Loucy (cell line): ENCODE measurements at regions not wholly inside any gene's neighbourhood (a gene's known extent, or its start where the extent isn't known, plus 50 kb on each side); places are given as distances from the start of the nearest gene placed in this dataset.

Source experiments
- H2AFZ ChIP-seq: fragments of 200-600 bp; sonication (generic); 2 replicates; pipeline ENCODE4 v1.6.0; 2016; ENCODE audit warnings: antibody characterized with exemption, mild to moderate bottlenecking, low read length, moderate library complexity
- H3F3A ChIP-seq: fragments of 200-600 bp; 2 replicates; pipeline ENCODE4 v1.6.0; 2016; ENCODE audit warnings: antibody characterized with exemption, low read depth, mild to moderate bottlenecking
- H3K27me3 ChIP-seq: fragments of 200-600 bp; sonication (generic); 2 replicates; pipeline ENCODE4 v1.6.1; 2014; ENCODE audit warnings: low read length, mild to moderate bottlenecking; ENCODE audit not compliant: insufficient read depth, poor library complexity, severe bottlenecking
- H3K36me3 ChIP-seq: fragments of 200-600 bp; sonication (generic); 2 replicates; pipeline ENCODE4 v1.6.1; 2016; ENCODE audit warnings: low read length; ENCODE audit not compliant: insufficient read depth
- H3K4me1 ChIP-seq: fragments of 200-600 bp; sonication (generic); 2 replicates; pipeline ENCODE4 v1.5.1; 2014; ENCODE audit warnings: low read length, mild to moderate bottlenecking; ENCODE audit not compliant: insufficient read depth, poor library complexity, severe bottlenecking
- H3K4me2 ChIP-seq: fragments of 200-600 bp; sonication (generic); 2 replicates; pipeline ENCODE4 v1.6.0; 2014; ENCODE audit warnings: antibody characterized with exemption, low read length, low read depth, mild to moderate bottlenecking; ENCODE audit not compliant: poor library complexity, severe bottlenecking
- H3K4me3 ChIP-seq: fragments of 200-600 bp; sonication (generic); 2 replicates; pipeline ENCODE4 v1.5.1; 2014; ENCODE audit warnings: low read length, mild to moderate bottlenecking, mixed read lengths; ENCODE audit not compliant: poor library complexity, severe bottlenecking
- H3K79me2 ChIP-seq: fragments of 200-600 bp; sonication (generic); 2 replicates; pipeline ENCODE4 v1.6.1; 2014; ENCODE audit warnings: low read length; ENCODE audit not compliant: insufficient read depth
- H3K9ac ChIP-seq: fragments of 200-600 bp; sonication (generic); 2 replicates; pipeline ENCODE4 v1.6.0; 2014; ENCODE audit warnings: mild to moderate bottlenecking, low read depth, low read length, moderate library complexity; ENCODE audit not compliant: poor library complexity, severe bottlenecking
- H3K9me2 ChIP-seq: fragments of 200-600 bp; sonication (generic); replicated peaks from 2 replicates; pipeline ENCODE4 v1.6.1; 2016; ENCODE audit warnings: low read depth, low read length, mixed read lengths
- H3K9me3 ChIP-seq: fragments of 200-600 bp; sonication (generic); 2 replicates; pipeline ENCODE4 v1.6.1; 2014; ENCODE audit warnings: mild to moderate bottlenecking, antibody characterized with exemption, low read length, low read depth; ENCODE audit not compliant: insufficient read depth
- H4K20me1 ChIP-seq: fragments of 200-600 bp; sonication (generic); 2 replicates; pipeline ENCODE4 v1.6.0; 2014; ENCODE audit warnings: antibody characterized with exemption, low read length, mild to moderate bottlenecking; ENCODE audit not compliant: insufficient read depth, poor library complexity, severe bottlenecking
- EZH2phosphoT487 ChIP-seq: fragments of 200-600 bp; IDR thresholded peaks from 2 replicates; pipeline ENCODE4 v1.6.1; 2018; ENCODE audit warnings: antibody characterized with exemption, mild to moderate bottlenecking, moderate library complexity, borderline replicate concordance
- TF ChIP-seq, protein P1 (sequence below): fragments of 200-600 bp; sonication (generic); conservative IDR thresholded peaks from 2 replicates; pipeline ENCODE4 v1.5.1; 2014; ENCODE audit warnings: mild to moderate bottlenecking, antibody characterized with exemption, low read length

DNA sequence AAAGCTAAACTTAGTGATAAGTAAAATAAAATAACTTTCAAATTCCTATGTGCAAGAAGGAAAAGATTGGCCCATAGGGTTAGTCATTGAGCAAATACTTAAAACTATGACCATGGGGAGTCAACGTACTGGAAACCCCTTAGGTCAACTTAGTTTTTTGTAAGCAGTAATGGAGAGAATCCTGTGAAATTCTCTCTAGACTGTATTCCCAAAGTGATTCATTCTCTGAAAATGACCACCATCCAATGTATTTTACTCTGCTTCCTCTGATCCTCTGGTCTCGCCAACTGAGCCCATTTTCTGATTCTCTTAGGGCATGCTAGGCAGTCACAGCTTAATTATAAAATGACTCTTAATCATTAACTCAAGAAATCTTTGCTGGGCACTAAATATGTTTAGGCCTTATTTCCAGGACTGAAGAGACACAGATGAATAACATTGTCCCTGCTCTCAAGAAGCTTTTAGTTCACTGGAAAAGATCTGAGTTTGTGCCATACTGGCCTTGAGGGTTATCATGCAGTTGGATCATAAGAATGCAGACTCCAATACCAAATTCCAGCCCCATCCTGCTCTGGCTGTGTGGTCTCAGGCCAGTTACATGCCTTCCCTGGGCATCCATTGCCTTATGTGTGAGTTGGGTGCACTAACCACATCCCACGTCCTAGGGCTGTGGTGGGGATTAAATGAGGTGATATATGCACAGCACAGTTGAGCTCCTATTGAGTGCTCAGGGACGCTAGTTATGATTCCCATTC, 732.4 kb downstream of the AACS start:
- H3K9ac ChIP-seq: no peak overlapping the region
- no peaks in the 10 kb centered on the region for H3K4me1 ChIP-seq
- no peak overlapping the region for H2AFZ ChIP-seq
- H3K36me3 ChIP-seq: no peaks in the 10 kb centered on the region
- TF ChIP-seq EZH2phosphoT487: no peak
- no peak overlapping the region for H3K4me3 ChIP-seq
- no peaks in the 10 kb centered on the region for H3K79me2 ChIP-seq
- H3K9me2 ChIP-seq: no peaks in the 10 kb centered on the region
- 0 out of 2 replicates have a peak, but pooled peaks cover 2% of the 10 kb centered on the region for H3K9me3 ChIP-seq
- no peaks in the 10 kb centered on the region for H3K27me3 ChIP-seq
- H4K20me1 ChIP-seq: no peaks in the 10 kb centered on the region
- no peak overlapping the region for H3K4me2 ChIP-seq
- H3F3A ChIP-seq: no peaks in the 10 kb centered on the region

DNA sequence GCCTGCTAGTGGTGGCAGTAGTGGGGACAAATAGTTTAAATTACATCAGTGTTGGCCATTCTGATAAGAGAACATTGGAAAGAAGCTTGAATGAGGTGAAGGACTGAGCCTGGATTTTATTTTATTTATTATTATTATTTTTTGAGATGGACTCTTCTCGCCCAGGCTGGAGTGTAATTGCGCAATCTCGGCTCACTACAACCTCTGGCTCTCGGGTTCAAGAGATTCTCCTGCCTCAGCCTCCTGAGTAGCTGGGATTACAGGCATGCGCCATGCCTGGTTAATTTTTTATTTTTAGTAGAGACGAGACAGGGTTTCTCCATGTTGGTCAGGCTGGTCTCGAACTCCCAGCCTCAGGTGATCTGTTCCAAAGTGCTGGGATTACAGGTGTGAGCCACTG, 739.4 kb downstream of the AACS start:
- no peaks in the 10 kb centered on the region for H4K20me1 ChIP-seq
- TF ChIP-seq, protein P1, sequence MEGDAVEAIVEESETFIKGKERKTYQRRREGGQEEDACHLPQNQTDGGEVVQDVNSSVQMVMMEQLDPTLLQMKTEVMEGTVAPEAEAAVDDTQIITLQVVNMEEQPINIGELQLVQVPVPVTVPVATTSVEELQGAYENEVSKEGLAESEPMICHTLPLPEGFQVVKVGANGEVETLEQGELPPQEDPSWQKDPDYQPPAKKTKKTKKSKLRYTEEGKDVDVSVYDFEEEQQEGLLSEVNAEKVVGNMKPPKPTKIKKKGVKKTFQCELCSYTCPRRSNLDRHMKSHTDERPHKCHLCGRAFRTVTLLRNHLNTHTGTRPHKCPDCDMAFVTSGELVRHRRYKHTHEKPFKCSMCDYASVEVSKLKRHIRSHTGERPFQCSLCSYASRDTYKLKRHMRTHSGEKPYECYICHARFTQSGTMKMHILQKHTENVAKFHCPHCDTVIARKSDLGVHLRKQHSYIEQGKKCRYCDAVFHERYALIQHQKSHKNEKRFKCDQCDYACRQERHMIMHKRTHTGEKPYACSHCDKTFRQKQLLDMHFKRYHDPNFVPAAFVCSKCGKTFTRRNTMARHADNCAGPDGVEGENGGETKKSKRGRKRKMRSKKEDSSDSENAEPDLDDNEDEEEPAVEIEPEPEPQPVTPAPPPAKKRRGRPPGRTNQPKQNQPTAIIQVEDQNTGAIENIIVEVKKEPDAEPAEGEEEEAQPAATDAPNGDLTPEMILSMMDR: no peak
- TF ChIP-seq EZH2phosphoT487: no peak
- no peaks in the 10 kb centered on the region for H3K36me3 ChIP-seq
- H2AFZ ChIP-seq: no peak overlapping the region
- H3K4me3 ChIP-seq: no peak overlapping the region
- no peaks in the 10 kb centered on the region for H3K4me1 ChIP-seq
- no peaks in the 10 kb centered on the region for H3K27me3 ChIP-seq
- no peaks in the 10 kb centered on the region for H3K9me2 ChIP-seq
- no peaks in the 10 kb centered on the region for H3F3A ChIP-seq
- H3K79me2 ChIP-seq: no peaks in the 10 kb centered on the region
- no peak overlapping the region for H3K4me2 ChIP-seq
- peaks cover 2% of the 10 kb centered on the region; the same call in 1 of the 2 replicates for H3K9me3 ChIP-seq
- H3K9ac ChIP-seq: no peak overlapping the region

DNA sequence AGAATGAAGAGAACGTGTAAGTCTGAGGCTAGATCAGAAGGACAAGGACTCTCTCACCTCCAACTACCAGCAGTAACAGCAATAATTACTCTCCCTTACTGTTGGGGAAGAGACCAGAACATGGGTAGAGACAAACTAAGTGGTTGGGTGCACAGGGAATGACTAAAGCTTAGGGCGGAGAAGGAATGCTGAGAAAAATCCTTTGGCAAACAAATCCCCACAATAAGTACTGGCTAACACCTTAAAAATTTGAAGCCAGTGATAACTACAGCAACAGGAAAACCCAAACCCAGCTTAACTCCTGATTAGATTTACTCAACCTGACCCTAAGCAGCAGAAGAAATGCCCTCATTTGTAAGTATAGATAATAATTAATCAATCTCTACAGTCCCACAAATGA, 759.0 kb downstream of the AACS start:
- no peak for TF ChIP-seq EZH2phosphoT487
- TF ChIP-seq, protein P1: no peak
- Histone ChIP-seq H4K20me1 (no peaks in the 10 kb centered on the region), H3K27me3 (no peaks in the 10 kb centered on the region), H3K36me3 (no peaks in the 10 kb centered on the region), H3K79me2 (no peaks in the 10 kb centered on the region), H2AFZ (no peak overlapping the region), H3F3A (no peaks in the 10 kb centered on the region), H3K4me2 (no peak overlapping the region), H3K4me3 (no peak overlapping the region), H3K4me1 (no peaks in the 10 kb centered on the region), H3K9ac (no peak overlapping the region), H3K9me2 (no peaks in the 10 kb centered on the region; the same call in 1 of the 2 replicates), H3K9me3 (no peaks in the 10 kb centered on the region; the same call in 1 of the 2 replicates)

DNA sequence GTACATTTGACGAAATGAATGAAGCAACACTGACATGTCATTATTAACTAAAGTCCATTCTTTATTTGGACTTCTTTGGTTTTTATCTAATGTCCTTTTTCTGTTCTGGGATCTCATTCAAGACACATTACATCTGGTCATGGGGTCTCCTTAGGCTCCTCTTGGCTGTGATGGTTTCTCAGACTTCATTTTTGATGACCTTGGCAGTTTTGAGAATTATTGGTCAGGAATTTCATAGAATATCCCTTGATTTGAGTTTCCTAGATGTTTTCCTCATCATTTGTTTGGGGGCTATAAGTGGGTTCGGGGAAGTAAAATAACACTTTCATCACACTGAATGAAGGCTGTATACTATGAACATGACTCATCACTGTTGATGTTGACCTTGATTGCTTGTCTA, 770.6 kb downstream of the AACS start:
- Histone ChIP-seq H3K27me3 (no peaks in the 10 kb centered on the region), H3K9me2 (no peaks in the 10 kb centered on the region), H3K9ac (no peak overlapping the region), H3K36me3 (no peaks in the 10 kb centered on the region), H3K4me3 (no peak overlapping the region), H4K20me1 (no peaks in the 10 kb centered on the region), H3K4me2 (no peak overlapping the region), H3K79me2 (no peaks in the 10 kb centered on the region), H3F3A (no peaks in the 10 kb centered on the region), H2AFZ (no peak overlapping the region), H3K9me3 (no peaks in the 10 kb centered on the region), H3K4me1 (no peaks in the 10 kb centered on the region)
- TF ChIP-seq, protein P1: no peak
- TF ChIP-seq EZH2phosphoT487: no peak
